ENCODE measurements at regions not wholly inside any gene's neighbourhood (a gene's known extent, or its start where the extent isn't known, plus 50 kb on each side); places are given as distances from the start of the nearest gene placed in this dataset.

DNA sequence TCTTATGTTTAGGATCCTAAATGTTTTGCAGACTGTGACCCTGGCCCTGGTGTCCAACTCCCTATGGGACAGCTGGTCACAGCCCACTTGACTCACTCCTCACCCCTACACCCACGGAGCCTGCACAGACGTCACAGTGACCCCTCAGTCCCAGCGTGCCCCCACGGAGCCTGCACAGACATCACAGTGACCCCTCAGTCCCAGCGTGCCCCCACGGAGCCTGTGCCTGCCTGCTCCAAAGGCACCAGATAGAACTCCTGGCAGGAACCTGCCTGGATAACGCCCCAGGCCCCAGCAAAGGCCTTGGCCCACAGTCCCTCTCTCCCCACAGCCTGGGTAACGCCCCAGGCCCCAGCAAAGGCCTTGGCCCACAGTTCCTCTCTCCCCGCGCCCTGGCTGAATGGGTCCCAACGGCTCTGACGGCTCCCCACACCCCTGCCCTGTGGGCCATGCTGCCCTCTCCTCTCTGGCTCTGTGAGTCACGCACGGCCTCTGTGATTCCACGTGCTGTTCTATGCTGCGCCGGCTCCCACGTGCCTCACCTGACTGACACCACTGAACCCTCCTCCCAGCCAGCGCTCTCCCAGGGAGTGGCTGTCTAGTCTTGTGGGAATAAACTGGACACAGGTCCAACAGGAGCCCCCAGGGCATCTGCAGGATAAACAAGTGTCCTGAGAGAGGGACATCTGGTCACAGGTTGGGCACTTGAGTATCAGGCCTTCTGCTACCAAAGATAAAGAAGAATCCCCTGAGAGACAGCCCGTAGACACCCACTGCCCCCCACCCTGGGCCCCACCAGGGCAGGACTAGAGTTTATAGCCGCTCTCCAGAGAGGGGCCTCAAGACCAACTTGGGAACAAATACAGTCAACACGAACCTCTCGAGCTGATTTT lies 250.3 kb downstream of the BRD1 start:
- TF ChIP-seq POLR2A (IDR thresholded peaks at IDR 0.05) = no peak
- TF ChIP-seq, protein P1, sequence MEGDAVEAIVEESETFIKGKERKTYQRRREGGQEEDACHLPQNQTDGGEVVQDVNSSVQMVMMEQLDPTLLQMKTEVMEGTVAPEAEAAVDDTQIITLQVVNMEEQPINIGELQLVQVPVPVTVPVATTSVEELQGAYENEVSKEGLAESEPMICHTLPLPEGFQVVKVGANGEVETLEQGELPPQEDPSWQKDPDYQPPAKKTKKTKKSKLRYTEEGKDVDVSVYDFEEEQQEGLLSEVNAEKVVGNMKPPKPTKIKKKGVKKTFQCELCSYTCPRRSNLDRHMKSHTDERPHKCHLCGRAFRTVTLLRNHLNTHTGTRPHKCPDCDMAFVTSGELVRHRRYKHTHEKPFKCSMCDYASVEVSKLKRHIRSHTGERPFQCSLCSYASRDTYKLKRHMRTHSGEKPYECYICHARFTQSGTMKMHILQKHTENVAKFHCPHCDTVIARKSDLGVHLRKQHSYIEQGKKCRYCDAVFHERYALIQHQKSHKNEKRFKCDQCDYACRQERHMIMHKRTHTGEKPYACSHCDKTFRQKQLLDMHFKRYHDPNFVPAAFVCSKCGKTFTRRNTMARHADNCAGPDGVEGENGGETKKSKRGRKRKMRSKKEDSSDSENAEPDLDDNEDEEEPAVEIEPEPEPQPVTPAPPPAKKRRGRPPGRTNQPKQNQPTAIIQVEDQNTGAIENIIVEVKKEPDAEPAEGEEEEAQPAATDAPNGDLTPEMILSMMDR (IDR thresholded peaks at IDR 0.05) = no peak

All from adrenal gland (tissue), 5 donors.